C4-2B (cell line): ENCODE measurements at regions not wholly inside any gene's neighbourhood (a gene's known extent, or its start where the extent isn't known, plus 50 kb on each side); places are given as distances from the start of the nearest gene placed in this dataset.
A peak's percentile ranks its signal among the peaks of the same experiment; 100 is the strongest.

Experiments used
- H3K27ac ChIP-seq: fragments of 450-650 bp; 2 replicates; pipeline ENCODE4 v1.5.1; 2017
- CTCF ChIP-seq: fragments of 450-650 bp; conservative IDR thresholded peaks from 2 replicates; pipeline ENCODE4 v1.5.1; 2017; ENCODE audit warnings: mild to moderate bottlenecking
- ZFX ChIP-seq: fragments of 450-650 bp; IDR thresholded peaks from 2 replicates; pipeline ENCODE4 v1.6.1; 2017

DNA sequence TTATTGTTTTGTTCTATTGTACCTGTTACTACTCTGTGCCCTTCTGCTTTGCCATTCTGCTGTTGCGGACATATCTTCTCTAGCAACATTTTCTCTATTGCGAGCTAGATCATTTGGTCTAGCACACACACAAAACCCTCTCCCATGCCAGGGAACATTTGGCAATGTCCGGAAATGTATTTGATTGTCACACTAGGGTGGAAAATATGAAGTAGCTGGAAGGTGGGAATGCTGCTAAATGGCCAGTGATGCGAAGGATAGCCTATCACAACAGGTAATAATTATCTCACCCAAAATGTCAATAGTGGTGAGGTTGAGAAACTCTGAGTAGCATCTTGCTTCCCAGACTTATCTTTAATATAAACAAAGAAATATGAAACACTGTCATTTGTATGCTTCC is 331.9 kb downstream of the HTR1B start:
- TF ChIP-seq CTCF: no peak
- H3K27ac ChIP-seq: no peak overlapping the region

DNA sequence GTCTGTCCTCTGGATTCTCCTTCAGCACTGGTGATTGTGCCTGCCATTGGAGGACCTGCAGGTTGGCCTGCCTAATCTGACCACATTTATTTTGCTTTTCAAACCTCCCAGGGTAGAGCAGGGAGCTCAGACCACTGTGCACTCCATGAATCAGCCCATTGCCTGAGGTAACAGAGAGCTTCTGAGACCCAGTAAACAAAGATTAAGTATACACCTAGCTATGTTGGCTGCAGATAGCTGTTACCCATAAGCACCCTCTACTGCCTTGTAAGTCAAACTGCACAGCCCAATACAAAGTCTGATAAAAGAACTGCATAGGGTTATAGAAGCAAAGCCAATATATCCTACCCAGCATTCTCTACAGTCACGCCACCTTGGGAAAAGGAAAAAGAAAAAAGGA is 338.7 kb downstream of the HTR1B start:
- no peak overlapping the region for H3K27ac ChIP-seq
- peak; percentile 19 for TF ChIP-seq CTCF
- TF ChIP-seq ZFX: no peak

GRCh38 chr6:77123527-77123926 is 339.8 kb downstream of the HTR1B start:
- H3K27ac ChIP-seq: no peak overlapping the region
- TF ChIP-seq ZFX (no peak), CTCF (no peak)

- no peak overlapping the region for H3K27ac ChIP-seq
- TF ChIP-seq CTCF (no peak), ZFX (no peak)
These were observed 356.3 kb downstream of the HTR1B start for GRCh38 chr6:77106992-77107391.

GRCh38 chr6:77105091-77105490 is 358.2 kb downstream of the HTR1B start:
- TF ChIP-seq ZFX (no peak), CTCF (no peak)
- no peak overlapping the region for H3K27ac ChIP-seq

- no peak overlapping the region for H3K27ac ChIP-seq
- TF ChIP-seq CTCF: no peak
These were observed 365.4 kb downstream of the HTR1B start for GRCh38 chr6:77097940-77098339.

DNA sequence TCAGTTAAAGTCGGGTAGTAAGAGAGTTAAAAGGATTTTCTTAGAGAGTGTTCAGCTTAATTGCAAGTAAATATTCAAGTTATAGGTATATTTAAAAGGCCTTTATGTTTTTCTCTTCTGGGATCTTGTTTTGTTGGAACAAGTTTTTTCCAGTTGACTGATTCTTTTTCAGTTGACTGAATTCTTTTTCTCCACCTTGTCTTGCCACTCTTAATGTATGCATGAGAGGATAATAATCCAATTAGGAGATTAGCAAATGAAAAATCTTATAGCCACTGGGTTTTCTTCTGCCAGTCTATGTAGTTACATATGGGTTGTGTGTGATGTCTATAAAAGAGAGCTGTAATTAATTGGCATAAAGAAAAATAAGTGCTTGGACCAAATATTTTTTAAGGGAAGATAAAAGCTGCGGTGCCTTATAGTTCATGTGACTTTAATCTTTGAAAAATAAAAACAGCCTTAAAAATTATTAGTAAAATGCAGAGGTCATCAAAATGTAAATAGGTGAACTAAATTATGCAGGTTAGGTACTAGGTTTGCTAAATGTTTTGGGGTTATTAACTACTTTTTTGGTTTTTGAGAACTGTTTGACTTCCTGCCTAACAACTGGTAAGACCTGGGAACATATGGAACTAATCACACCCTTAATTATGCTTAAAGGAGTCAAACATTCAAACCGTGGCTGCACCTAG is 367.2 kb downstream of the HTR1B start:
- H3K27ac ChIP-seq: no peak overlapping the region
- TF ChIP-seq CTCF (no peak), ZFX (no peak)
